ENCODE measurements at regions not wholly inside any gene's neighbourhood (a gene's known extent, or its start where the extent isn't known, plus 50 kb on each side); places are given as distances from the start of the nearest gene placed in this dataset.

GRCh38 chr2:204112084-204112770, 175.7 kb downstream of the ICOS start:
- Histone ChIP-seq H4K20me1 (ENCODE audit: control insufficient read depth, insufficient read depth, low read length, poor library complexity, severe bottlenecking) (no peaks in the 10 kb centered on the region), H3K9ac (ENCODE audit: low read length) (no peak overlapping the region), H2AFZ (ENCODE audit: insufficient read depth, low read depth, low read length, poor library complexity, severe bottlenecking) (no peak overlapping the region), H3K27ac (ENCODE audit: low read length in 2 of 2) (no peak overlapping the region), H3K9me3 (ENCODE audit: control extremely low read depth in 1 of 3, control insufficient read depth in 2 of 3, insufficient read depth in 1 of 3, low read length in 2 of 3) (no peaks in the 10 kb centered on the region), H3K36me3 (replicated peaks in 1 of 2; ENCODE audit: control extremely low read depth in 1 of 2, control insufficient read depth in 1 of 2, extremely low read depth in 1 of 2, insufficient read depth in 2 of 2, low read length in 1 of 2) (no peaks in the 10 kb centered on the region), H3K4me1 (ENCODE audit: control insufficient read depth in 2 of 2, insufficient read depth in 2 of 2, low read length in 2 of 2) (peaks cover 8 to 11% of the 10 kb centered on the region in 2 donors), H3K4me2 (replicated peaks; ENCODE audit: low read depth, low read length, poor library complexity, severe bottlenecking) (no peak overlapping the region), H3K79me2 (ENCODE audit: control insufficient read depth, insufficient read depth, low read length) (no peaks in the 10 kb centered on the region), H3K27me3 (replicated peaks in 1 of 4; ENCODE audit: control extremely low read depth in 1 of 4, control insufficient read depth in 3 of 4, insufficient read depth in 4 of 4, low read length in 3 of 4) (peaks cover 0 to 8% (median 0%) of the 10 kb centered on the region in 4 experiments), H3K4me3 (ENCODE audit: control extremely low read depth in 1 of 5, extremely low read depth in 1 of 5, insufficient read depth in 1 of 5, low read depth in 2 of 5, low read length in 4 of 5) (no peak overlapping the region)
- TF ChIP-seq EZH2 (IDR thresholded peaks at IDR 0.05; ENCODE audit: borderline replicate concordance, insufficient read depth, low read depth, low read length, poor library complexity, severe bottlenecking) (no peak), CTCF (IDR thresholded peaks at IDR 0.05) (no peak)
- WGBS (ENCODE audit: insufficient coverage): 97% methylated on average over 3 of the region's 6 CpGs
- no peak overlapping the region for H3K27ac Mint-ChIP-seq
- ChIA-PET CTCF (no interaction called here), POLR2A (no interaction called here)
- no peak overlapping the region for H3K4me3 Mint-ChIP-seq
- intact Hi-C loops (cut with micrococcal nuclease): no loop called here
- H3K27me3 Mint-ChIP-seq: peaks cover 31% of the 10 kb centered on the region
- ATAC-seq (ENCODE audit: low read depth): no peak
- no peak for DNase-seq
- H3K9me3 Mint-ChIP-seq (ENCODE audit: insufficient read depth): no peaks in the 10 kb centered on the region
- H3K4me1 Mint-ChIP-seq: peaks cover 13% of the 10 kb centered on the region

GRCh38 chr2:204114295-204115136, 178.0 kb downstream of the ICOS start:
- TF ChIP-seq EZH2 (IDR thresholded peaks at IDR 0.05; ENCODE audit: borderline replicate concordance, insufficient read depth, low read depth, low read length, poor library complexity, severe bottlenecking) (no peak), CTCF (IDR thresholded peaks at IDR 0.05) (no peak)
- no peaks in the 10 kb centered on the region for H3K9me3 ChIP-seq (ENCODE audit: control extremely low read depth in 1 of 3, control insufficient read depth in 2 of 3, insufficient read depth in 1 of 3, low read length in 2 of 3)
- WGBS (ENCODE audit: insufficient coverage): 78% methylated on average over 9 of the region's 11 CpGs
- Mint-ChIP-seq H3K27ac (no peak overlapping the region), H3K27me3 (peaks cover 26% of the 10 kb centered on the region), H3K4me1 (peaks cover 10% of the 10 kb centered on the region), H3K4me3 (no peak overlapping the region), H3K9me3 (ENCODE audit: insufficient read depth) (no peaks in the 10 kb centered on the region)
- intact Hi-C loops (cut with micrococcal nuclease): no loop called here
- DNase-seq: no peak
- no peaks in the 10 kb centered on the region for H3K36me3 ChIP-seq (replicated peaks in 1 of 2; ENCODE audit: control extremely low read depth in 1 of 2, control insufficient read depth in 1 of 2, extremely low read depth in 1 of 2, insufficient read depth in 2 of 2, low read length in 1 of 2)
- H3K4me2 ChIP-seq (replicated peaks; ENCODE audit: low read depth, low read length, poor library complexity, severe bottlenecking): no peak overlapping the region
- ATAC-seq (ENCODE audit: low read depth): no peak
- H4K20me1 ChIP-seq (ENCODE audit: control insufficient read depth, insufficient read depth, low read length, poor library complexity, severe bottlenecking): no peaks in the 10 kb centered on the region
- no peak overlapping the region for H3K27ac ChIP-seq (ENCODE audit: low read length in 2 of 2)
- H3K9ac ChIP-seq (ENCODE audit: low read length): no peak overlapping the region
- H3K4me1 ChIP-seq (ENCODE audit: control insufficient read depth in 2 of 2, insufficient read depth in 2 of 2, low read length in 2 of 2): peaks cover 8 to 11% of the 10 kb centered on the region in 2 donors
- H2AFZ ChIP-seq (ENCODE audit: insufficient read depth, low read depth, low read length, poor library complexity, severe bottlenecking): no peak overlapping the region
- H3K4me3 ChIP-seq (ENCODE audit: control extremely low read depth in 1 of 5, extremely low read depth in 1 of 5, insufficient read depth in 1 of 5, low read depth in 2 of 5, low read length in 4 of 5): no peak overlapping the region
- POLR2A ChIA-PET: no interaction called here
- H3K79me2 ChIP-seq (ENCODE audit: control insufficient read depth, insufficient read depth, low read length): no peaks in the 10 kb centered on the region
- CTCF ChIA-PET: interaction anchor here (0.6 kb wide), 1 partner anchor 1738 kb away, joined by 3 read pairs; no protein-coding TSS in a partner anchor
- peaks cover 0 to 8% (median 0%) of the 10 kb centered on the region in 4 experiments for H3K27me3 ChIP-seq (replicated peaks in 1 of 4; ENCODE audit: control extremely low read depth in 1 of 4, control insufficient read depth in 3 of 4, insufficient read depth in 4 of 4, low read length in 3 of 4)
